ENCODE measurements at regions not wholly inside any gene's neighbourhood (a gene's known extent, or its start where the extent isn't known, plus 50 kb on each side); places are given as distances from the start of the nearest gene placed in this dataset.

- TF ChIP-seq WT1 (tag by site-specific recombination; IDR thresholded peaks at IDR 0.05) (no peak), ZNF518A (tag by site-specific recombination; conservative IDR thresholded peaks at IDR 0.05; ENCODE audit: low read depth) (no peak), ZNF280C (tag by site-specific recombination; IDR thresholded peaks at IDR 0.05) (no peak), ZNF639 (tag by site-specific recombination; IDR thresholded peaks at IDR 0.05) (no peak), ZNF449 (tag by site-specific recombination; IDR thresholded peaks at IDR 0.05) (no peak), ZNF677 (tag by site-specific recombination; IDR thresholded peaks at IDR 0.05) (no peak), ZNF558 (tag by site-specific recombination; IDR thresholded peaks at IDR 0.05) (no peak), ZNF692 (tag by site-specific recombination; IDR thresholded peaks at IDR 0.05) (no peak), ZNF214 (tag by site-specific recombination; IDR thresholded peaks at IDR 0.05; ENCODE audit: borderline replicate concordance) (no peak), GLI4 (tag by site-specific recombination; IDR thresholded peaks at IDR 0.05) (no peak), ZNF510 (tag by site-specific recombination; IDR thresholded peaks at IDR 0.05; ENCODE audit: insufficient replicate concordance) (no peak), SP3 (tag by site-specific recombination; IDR thresholded peaks at IDR 0.05) (no peak), ZNF169 (tag by site-specific recombination; IDR thresholded peaks at IDR 0.05) (no peak), MYNN (tag by site-specific recombination; IDR thresholded peaks at IDR 0.05; ENCODE audit: borderline replicate concordance) (no peak), KLF7 (tag by site-specific recombination; IDR thresholded peaks at IDR 0.05; ENCODE audit: borderline replicate concordance) (no peak), ZNF560 (tag by site-specific recombination; IDR thresholded peaks at IDR 0.05; ENCODE audit: borderline replicate concordance) (no peak), GFI1B (tag by site-specific recombination; IDR thresholded peaks at IDR 0.05) (no peak), SALL2 (tag by site-specific recombination; IDR thresholded peaks at IDR 0.05; ENCODE audit: borderline replicate concordance) (no peak)
- ChIA-PET POLR2A (no interaction called here), CTCF (no interaction called here)
- Histone ChIP-seq H3K4me3 (ENCODE audit: low read depth, low read length) (no peak overlapping the region), H3K4me1 (ENCODE audit: control insufficient read depth, insufficient read depth, low read length) (no peaks in the 10 kb centered on the region), H3K36me3 (ENCODE audit: control insufficient read depth in 2 of 2, insufficient read depth in 1 of 2, low read length in 2 of 2) (no peaks in the 10 kb centered on the region), H3K9me3 (ENCODE audit: control insufficient read depth, insufficient read depth, low read depth, low read length) (no peaks in the 10 kb centered on the region), H3K27ac (ENCODE audit: extremely low read depth, low read depth, low read length) (no peak overlapping the region)
These were observed 249.6 kb upstream of the TMEFF2 start for GRCh38 chr2:192444286-192444838.
